ENCODE measurements at regions not wholly inside any gene's neighbourhood (a gene's known extent, or its start where the extent isn't known, plus 50 kb on each side); places are given as distances from the start of the nearest gene placed in this dataset.

DNA sequence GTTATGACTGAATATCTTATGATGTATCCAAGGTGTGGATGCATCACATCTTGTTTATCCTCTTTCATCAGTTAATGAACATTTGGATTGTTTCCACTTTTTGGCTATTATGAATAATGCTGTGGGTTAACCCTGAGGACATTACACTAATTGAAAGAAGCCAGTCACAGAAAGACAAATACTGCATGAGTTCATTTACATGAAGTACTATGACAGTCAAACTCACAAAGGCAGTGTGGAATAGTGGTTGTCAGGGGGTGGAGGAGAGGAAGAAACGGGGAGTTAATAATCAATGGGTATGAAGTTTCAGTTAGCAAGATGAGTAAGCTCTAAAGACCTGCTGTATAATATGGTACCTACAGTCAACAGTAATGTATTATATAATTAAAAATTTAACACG is 409.4 kb upstream of the CTNND2 start:
- in situ Hi-C loops (cut with HindIII; ENCODE audit: low sequenced_read_pairs), result no loop called here

DNA sequence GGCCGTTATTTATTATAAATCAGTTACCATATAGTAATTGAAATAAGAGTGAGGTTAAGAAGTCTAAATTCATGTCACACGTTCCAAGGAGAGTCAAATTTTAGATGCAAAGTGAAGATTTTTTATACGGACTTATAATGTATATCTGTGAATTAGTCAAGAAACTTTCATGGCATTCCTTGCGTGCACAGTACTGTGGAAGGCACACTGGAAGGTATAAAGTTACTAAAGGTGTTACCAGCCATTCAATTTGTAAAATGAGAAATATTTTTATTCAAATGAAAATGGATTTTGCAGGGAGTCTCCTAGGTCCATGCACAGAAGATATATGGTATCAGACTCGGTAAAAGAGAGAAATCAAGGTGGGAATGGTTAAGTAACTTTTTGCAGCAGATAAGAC is 408.1 kb upstream of the CTNND2 start:
- in situ Hi-C loops (cut with HindIII; ENCODE audit: low sequenced_read_pairs), result no loop called here

DNA sequence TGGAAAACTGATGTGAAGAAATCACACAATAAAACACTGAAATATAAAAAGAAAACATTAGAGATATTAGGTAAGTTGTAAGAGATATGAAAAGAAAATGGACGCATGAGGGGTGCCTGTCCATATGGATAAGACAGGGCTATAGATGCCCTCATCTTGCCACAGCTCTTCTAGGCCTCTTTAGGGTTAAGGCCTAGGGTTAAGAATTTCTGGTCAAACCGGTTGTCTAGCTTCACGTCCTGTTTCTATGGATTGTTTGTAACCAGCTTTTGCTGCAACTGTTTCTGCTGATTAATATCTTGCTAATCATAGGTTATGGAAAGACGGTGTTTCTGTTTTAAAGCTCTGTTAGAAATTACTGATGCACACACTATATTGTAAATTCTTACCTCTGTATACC is 389.9 kb upstream of the CTNND2 start:
- in situ Hi-C loops (cut with HindIII; ENCODE audit: low sequenced_read_pairs), result no loop called here

DNA sequence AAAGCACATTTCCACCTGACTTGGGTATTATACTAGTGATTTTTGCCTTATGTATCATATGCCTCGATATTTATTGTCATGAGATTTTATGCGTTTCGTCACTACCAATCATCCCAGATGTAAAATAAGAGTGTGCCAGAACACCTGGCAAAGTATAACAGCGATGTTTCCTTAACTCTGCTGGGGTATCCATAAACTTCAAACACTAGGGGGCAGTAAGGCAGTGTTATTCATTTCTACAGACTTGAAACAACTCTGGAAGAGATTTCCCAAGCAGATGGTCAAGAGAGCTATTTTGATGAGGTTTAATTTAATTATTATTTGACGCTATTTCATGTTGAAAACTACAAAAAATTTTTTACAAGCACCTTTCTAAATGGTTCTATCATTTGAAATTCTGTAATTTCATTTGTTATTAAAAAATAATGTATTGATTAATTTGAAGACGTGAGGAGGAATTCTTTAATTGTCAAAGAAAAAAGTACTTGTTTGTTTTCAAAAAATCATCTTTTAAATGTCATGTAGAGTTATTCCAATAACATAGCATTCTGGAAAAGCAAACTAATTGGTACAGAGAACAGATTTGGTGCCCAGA is 388.5 kb upstream of the CTNND2 start:
- in situ Hi-C loops (cut with HindIII; ENCODE audit: low sequenced_read_pairs), result no loop called here

DNA sequence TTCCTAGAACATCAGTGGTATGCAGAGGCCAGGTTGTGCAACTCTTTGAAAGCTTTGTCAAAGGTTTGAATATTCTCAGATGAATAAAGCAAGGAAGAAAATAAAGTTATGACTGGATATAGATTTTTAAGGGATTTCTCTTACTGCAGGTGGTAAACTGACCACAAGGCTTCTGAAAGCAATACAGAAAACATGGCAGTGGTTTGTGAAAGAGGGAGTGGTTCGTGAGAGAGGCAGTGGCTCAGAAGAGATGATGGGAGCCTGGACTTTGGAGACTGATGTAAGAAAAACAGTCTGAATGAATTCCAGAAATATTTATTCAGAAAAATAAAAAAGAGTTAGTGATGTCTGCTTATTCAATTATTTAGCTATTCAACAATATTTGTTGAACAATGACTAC is 380.4 kb upstream of the CTNND2 start:
- in situ Hi-C loops (cut with HindIII; ENCODE audit: low sequenced_read_pairs), result no loop called here

DNA sequence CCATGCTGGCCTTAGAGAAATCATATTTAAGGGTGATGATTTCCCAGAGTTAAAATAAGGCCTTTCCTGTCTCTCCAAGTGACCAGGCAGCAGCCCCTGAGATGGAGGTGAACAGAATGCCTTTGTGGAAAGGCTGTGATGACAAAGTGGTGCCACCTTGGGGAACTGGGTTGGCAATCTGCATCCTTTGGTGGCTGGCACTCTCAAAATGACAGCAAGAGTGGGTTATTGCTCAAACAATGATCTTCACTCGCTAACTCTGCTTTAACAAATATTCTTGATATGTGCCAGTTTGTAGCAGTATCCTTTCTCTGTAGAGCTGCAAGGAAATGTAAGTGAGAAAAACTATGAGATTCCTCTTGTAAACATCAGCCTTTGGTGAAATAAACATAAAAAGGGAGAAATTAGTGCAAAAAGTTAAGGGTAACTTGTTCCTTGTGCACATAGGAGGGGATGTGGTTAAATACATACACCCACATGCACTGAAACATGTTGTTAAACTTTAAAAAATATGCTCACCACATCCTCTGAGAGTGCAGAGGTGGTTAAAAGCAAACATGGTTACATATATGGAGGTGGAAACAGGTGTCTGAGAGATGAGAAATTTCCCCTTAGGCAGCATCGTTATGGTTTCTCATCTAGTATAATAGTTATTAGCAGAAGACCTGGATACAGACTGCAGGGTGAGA is 373.4 kb upstream of the CTNND2 start:
- in situ Hi-C loops (cut with HindIII; ENCODE audit: low sequenced_read_pairs), result no loop called here

DNA sequence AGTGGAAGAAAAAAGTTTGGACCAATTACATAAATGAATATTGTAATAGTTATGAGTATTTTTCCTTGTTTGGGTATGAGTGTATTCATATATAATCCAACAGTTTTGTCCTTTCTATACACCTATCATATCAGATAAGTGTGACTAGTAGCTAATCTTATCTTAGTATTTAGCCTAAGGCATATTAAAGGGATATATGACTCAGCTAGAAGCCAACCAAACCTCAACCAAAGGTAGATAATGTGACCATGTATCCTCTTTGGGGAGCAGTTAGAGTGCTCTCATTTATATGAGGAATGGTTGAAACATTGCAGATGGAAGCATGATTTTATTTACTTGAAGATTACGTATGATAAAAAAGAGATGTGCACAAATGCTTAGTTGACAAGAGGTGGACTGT is 370.0 kb upstream of the CTNND2 start:
- in situ Hi-C loops (cut with HindIII; ENCODE audit: low sequenced_read_pairs), result no loop called here

DNA sequence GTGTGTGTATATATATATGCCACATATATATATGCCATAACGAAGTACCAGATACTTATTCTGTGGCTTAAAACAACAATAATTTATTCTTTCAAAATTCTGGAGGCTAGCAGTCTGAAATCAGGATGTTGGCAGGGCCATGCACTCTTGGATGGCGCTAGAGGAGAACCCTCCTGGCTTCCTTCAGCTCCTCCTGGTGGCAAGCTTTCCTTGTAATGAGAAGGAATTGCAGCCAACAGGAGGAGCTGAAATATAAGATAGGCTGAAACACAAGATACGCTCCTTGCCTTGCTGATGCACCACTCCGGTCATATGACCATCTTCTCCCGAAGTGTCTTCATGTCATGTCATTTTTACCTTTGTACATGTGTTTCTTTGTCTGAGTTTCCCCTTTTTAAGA is 368.1 kb upstream of the CTNND2 start:
- in situ Hi-C loops (cut with HindIII; ENCODE audit: low sequenced_read_pairs), result no loop called here

DNA sequence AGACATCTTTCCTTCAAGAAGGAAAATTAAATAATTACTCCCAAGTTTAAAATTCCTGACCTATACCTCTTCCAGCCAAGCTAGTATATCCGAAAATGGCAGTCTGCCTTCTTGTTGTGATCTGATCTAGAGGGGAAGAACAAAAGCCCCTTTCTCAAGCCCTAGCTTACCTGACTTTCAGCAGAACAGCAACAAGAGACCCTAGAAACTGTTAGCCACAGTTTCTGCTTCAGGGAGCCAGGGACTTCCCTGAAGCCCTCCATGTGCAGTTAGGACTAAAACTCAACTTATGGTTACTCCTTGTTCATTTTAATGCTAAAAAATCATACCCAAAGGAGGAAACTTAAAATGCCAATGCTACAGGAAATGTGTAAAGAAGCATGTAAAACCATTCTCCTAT is 366.7 kb upstream of the CTNND2 start:
- in situ Hi-C loops (cut with HindIII; ENCODE audit: low sequenced_read_pairs), result no loop called here

DNA sequence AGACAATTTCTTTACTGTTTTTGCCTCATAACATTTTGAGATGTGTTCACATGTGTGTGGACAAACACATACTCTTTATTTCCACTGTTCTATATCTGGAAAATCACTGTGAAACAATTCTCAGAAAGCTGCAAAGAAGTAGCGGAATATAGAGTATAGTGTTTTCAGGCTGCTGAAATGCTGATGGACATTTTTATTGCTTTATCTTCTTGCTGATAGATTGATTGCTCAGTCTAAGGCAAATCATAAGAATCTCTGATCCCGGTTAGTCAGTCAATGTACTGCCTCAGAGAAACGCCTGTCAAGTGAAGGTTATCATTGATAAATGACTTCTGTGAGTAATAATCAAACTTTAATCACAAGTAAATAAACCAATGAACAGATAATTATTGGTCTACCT is 364.9 kb upstream of the CTNND2 start:
- in situ Hi-C loops (cut with HindIII; ENCODE audit: low sequenced_read_pairs), result no loop called here

DNA sequence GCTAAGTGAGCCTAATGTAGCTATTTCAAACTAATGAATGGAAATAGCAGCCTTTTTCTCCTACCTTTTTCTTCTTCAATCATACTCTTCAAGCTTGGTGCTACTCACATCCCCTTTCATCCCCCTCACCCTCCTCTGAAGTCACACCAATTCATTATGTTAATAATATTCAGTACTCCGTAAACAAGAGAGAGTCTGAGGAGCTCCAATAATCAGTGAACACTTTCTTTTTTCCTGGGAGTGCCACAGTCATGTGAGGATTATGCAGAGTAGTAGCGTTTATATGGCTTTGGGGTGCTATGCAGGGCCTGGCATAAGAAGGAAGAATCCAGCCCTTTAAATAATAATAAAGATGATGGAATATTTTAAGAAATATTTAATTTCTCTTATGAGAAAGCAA is 354.3 kb upstream of the CTNND2 start:
- in situ Hi-C loops (cut with HindIII; ENCODE audit: low sequenced_read_pairs), result no loop called here

DNA sequence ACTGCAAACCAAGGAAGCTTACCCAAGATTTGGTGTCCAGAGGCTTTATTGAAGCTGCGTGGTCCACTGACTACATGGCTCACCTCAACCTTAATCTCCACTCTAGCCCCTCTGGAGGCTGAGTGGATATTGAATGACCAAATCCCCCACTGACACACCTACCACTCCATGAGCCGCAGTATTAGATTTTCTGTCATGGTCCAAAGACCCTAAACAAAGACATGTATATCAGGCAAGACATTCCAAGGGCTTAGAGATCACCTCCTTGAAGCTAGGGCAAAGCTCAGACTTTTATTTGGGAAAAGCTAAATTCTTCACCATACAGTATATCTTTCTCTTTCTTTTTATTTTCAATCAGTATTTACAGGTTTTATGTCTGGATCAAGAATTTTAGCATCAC is 346.2 kb upstream of the CTNND2 start:
- in situ Hi-C loops (cut with HindIII; ENCODE audit: low sequenced_read_pairs), result no loop called here

DNA sequence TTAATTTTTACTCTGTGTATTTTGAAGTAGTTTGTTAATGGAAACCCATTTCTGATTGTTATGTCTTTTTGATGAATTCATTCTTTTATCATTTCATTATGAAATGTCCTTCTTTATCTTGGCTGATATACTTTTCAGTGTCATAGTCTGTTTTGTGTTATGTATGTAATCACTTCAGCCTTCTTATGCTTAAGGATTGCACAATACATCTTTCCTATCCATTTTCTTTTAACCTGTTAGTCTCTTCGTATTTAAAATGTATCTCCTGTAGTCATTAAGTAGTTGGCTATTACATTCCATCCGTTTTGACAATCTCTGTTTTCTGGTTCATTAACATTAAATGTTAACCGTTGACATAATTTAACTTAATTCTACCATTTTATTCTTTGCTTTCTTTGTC is 344.6 kb upstream of the CTNND2 start:
- in situ Hi-C loops (cut with HindIII; ENCODE audit: low sequenced_read_pairs), result no loop called here

DNA sequence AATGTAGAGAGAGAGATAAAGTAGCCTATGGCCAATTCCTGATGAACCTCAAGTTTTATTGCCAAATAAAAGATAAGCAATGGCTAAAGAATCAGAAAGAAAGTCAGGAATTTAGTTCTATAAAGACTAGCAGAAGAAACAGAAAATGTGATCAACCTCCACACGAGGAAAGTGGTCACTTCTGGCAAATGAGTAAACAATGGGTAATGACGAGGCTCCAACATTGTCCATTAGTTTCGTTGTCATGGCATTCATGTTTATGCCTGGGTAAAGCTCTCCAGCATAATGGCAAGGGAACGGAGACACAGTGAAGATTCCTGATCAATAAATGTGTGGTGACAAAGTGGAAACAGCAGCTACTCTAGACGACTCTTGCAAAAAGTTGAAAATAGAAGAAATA is 341.8 kb upstream of the CTNND2 start:
- in situ Hi-C loops (cut with HindIII; ENCODE audit: low sequenced_read_pairs), result no loop called here

DNA sequence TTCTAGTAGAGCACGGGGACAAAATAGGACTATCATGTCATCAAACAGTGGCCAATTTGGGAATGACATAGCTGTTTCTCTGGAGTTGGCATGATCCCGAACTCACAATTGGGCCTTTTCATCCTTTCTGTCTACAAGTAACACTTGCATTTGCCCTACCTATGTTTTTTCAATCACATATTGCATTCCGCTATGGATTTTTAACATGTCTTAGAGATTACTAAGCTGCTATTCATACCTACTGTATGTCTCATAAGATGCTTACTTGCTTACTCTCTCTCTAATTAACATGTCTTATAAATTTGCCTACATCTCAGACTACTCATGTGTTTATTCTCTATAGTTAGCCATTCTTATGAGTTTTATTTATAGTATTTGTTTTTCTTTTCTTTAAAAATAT is 341.2 kb upstream of the CTNND2 start:
- in situ Hi-C loops (cut with HindIII; ENCODE audit: low sequenced_read_pairs), result no loop called here

DNA sequence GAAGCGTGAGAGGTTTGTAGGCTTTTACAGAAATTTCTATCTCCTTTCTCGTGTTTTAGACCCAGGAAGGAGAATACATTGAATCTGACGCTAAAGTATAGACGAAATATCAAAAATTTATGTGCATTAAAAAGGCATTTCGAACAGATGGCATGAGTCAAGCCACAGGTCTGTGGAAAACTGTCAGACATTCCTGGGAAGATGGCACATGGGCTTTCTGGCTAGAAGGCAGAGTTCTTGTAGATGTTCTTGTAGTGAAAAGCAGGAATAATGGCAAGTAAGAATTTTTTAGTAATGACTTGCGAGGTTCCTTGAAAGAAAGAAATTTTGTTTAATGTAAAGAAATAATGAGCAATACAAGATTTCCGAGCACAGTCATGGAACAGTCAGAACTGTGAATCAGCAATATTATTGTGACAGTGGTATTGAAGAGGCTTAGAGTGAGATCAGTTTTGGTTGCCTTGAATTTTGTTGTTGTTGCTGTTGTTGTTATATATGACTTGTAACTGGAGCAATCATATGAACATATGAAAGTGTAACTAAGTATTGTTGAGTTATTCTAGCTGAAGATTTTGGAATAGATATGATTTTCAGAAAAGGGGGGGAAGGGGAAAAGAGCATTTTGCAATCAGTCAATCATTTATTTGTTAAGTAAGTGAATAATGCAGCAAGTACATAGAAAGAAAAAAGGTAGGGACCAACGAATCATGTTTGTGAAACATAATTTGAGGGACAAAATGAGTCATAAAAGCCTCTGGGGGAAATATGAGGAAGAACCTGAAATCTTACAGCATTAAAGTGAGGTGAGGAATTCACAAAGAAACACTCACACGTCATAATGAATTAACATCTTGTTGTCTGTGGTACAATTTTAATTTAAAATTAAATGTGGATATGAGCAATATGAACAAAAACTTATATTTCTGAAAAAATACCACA is 339.0 kb upstream of the CTNND2 start:
- in situ Hi-C loops (cut with HindIII; ENCODE audit: low sequenced_read_pairs), result no loop called here

DNA sequence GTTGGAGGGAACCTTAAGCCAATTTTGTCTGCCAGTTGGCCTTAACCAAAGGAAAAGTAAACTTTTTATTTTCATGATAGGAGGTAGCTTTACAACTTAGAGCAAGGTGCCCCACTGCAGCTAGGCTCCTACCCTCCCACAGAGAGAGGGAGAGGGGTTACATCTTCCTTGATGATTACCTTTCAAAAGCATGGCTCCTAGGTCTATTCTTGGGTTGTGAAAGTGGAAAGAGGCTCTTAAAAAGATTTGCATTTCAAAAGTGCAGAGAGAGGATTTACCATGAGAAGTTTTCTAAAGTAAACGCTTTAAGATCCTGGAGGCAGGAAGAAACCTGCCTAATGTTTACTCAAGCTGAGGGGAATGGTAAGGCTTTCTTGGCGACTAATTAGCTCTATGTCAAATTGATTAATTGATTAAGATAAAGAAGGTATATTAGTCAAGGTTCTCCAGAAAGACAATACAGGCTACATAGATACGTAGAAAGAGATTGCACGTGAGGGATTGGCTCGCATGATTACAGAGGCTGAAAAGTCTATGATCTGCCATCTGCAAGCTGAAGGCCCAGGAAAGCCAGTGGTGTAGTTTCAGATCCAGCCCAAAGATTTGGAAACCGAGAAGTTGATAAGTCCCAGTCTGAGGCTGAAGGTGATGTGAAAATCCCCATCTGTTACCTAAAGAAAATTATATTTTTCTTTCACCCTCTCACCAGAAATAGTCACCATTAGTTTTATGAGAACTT is 333.8 kb upstream of the CTNND2 start:
- in situ Hi-C loops (cut with HindIII; ENCODE audit: low sequenced_read_pairs), result no loop called here

DNA sequence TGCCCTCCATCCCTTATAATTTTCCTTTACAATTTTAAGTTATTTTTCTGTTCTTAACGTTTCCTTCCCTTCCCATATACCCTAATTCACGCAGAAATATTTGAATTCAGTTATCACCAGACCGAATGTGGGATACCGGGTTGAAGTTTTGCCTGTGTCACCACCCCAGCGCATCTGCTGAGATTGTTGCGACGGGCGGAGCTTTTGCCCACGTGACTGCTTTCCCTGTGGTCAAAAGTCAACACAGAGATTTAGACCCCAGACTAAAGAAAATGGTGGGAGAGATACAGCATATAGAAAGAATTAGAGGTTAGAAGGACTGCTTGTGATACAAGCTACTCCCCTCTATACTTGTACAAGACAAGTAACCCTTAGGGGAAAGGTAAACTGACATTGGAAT is 326.4 kb upstream of the CTNND2 start:
- in situ Hi-C loops (cut with HindIII; ENCODE audit: low sequenced_read_pairs), result no loop called here

DNA sequence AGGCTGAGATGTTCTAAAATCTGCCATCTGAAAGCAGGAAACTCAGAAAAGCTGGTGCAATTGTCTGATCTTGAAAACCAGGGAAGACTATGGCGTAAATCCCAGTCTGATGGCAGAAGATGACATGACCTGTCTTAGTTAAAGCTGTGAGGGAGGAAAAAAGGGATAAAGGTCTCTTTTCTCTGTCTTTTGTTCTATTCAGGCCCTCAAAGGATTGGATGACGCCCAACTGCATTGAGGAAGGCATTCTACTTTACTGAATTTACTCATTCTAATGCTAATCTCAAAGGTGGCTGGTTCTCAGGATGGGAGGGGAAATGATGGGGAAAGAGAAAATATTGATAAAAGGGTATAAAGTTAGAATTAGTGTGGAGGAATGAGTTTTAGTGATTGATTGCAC is 312.8 kb upstream of the CTNND2 start:
- in situ Hi-C loops (cut with HindIII; ENCODE audit: low sequenced_read_pairs), result no loop called here

DNA sequence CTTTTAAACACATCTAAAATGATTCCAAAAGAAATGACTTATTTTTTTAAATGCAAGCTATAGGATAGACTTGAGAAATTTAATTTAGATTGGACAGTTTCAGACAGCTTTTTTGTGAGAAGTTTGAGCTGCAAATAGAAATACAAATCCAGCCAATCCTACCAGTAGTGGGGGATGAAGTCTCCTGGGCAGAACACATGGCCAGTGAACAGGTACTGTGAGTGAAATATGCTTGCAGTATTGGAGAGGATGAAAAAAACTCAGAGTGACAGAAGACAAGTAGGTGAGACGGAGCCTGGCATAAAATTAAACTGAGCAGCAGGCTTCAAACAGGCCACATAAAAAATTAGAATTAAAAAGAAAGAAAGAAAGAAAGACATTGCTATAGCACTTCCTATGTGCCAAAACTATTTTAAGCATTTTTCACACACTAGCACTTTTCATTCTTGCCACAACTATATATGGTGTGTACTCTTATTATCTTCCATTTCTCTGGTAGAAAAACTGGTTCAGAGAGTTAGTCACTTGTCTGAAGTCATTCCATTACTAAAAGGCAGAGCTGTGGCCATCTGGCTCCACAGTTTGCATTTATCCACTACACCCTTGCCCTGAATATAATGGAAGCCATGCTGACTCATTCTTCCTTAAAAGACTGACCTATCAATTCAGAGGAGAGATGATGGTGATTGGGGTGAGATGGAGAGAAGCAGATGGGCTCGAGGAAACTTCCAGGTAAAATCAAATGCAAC is 310.2 kb upstream of the CTNND2 start:
- in situ Hi-C loops (cut with HindIII; ENCODE audit: low sequenced_read_pairs), result no loop called here

Data from endothelial cell of hepatic sinusoid (primary cell).